ENCODE measurements at regions not wholly inside any gene's neighbourhood (a gene's known extent, or its start where the extent isn't known, plus 50 kb on each side); places are given as distances from the start of the nearest gene placed in this dataset.

GRCh38 chr2:177342736-177343135 lies 49.8 kb upstream of the AGPS start (continued):
- TF ChIP-seq ZBTB4 (CRISPR knock-in tag; IDR thresholded peaks at IDR 0.05) (no peak), ELK1 (IDR thresholded peaks at IDR 0.05; ENCODE audit: low read depth, low read length) (no peak), TBL1XR1 (IDR thresholded peaks at IDR 0.05; ENCODE audit: low read depth, low read length) (no peak), TCF12 (IDR thresholded peaks at IDR 0.05; ENCODE audit: low read depth, low read length) (no peak), CREB1 (IDR thresholded peaks at IDR 0.05; ENCODE audit: low read depth) (no peak), CEBPB (IDR thresholded peaks at IDR 0.05; ENCODE audit: borderline replicate concordance in 1 of 2, low read depth in 2 of 2, low read length in 2 of 2) (no peak), CBX5 (IDR thresholded peaks at IDR 0.05; ENCODE audit: low read depth) (no peak), HDAC2 (IDR thresholded peaks at IDR 0.05) (no peak), POLR2A (IDR thresholded peaks at IDR 0.05; ENCODE audit: low read depth, low read length) (no peak)
